Naive B cell (primary cell): ENCODE measurements at regions not wholly inside any gene's neighbourhood (a gene's known extent, or its start where the extent isn't known, plus 50 kb on each side); places are given as distances from the start of the nearest gene placed in this dataset.
"Not testable (repeated sequence)": the region's sequence is repeated elsewhere in the genome, so short reads cannot be mapped to it uniquely, and the experiment has no call there.

Source experiments
- ATAC-seq, 2 donors: fragments of 150-1000 bp; cut with Tn5 transposase; 2 replicates each; pipeline ENCODE4 v1.10.0; 2021; ENCODE audit warnings: low read depth in 2 of 2, mild to moderate bottlenecking in 2 of 2, moderate library complexity in 2 of 2
- DNase-seq: peaks from one replicate; pipeline ENCODE4 v3.0.0; 2022
- H3K27ac Mint-ChIP-seq, 6 donors: one replicate each; pipeline ENCODE4 v1.8.0; 2020 to 2022; ENCODE audit warnings: mild to moderate bottlenecking in 6 of 6, mixed read lengths in 6 of 6, moderate library complexity in 5 of 6, inconsistent platforms in 2 of 6
- H3K27me3 Mint-ChIP-seq, 3 donors: one replicate each; pipeline ENCODE4 v1.8.0; 2021 to 2022; ENCODE audit warnings: mixed read lengths in 3 of 3, mild to moderate bottlenecking in 1 of 3
- H3K36me3 Mint-ChIP-seq, 2 donors: one replicate each; pipeline ENCODE4 v1.8.0; 2020 to 2022; ENCODE audit warnings: mixed read lengths in 2 of 2, inconsistent platforms in 1 of 2, mild to moderate bottlenecking in 1 of 2
- H3K4me1 Mint-ChIP-seq, 3 donors: one replicate each; pipeline ENCODE4 v1.8.0; 2020 to 2022; ENCODE audit warnings: mixed read lengths in 3 of 3, inconsistent platforms in 1 of 3, mild to moderate bottlenecking in 1 of 3, moderate library complexity in 1 of 3
- H3K4me3 Mint-ChIP-seq, 8 donors: one replicate each; pipeline ENCODE4 v1.8.0; 2020 to 2022; ENCODE audit warnings: mild to moderate bottlenecking in 8 of 8, mixed read lengths in 8 of 8, moderate library complexity in 8 of 8, inconsistent platforms in 2 of 8
- H3K9me3 Mint-ChIP-seq, 7 donors: one replicate each; pipeline ENCODE4 v1.8.0; 2020 to 2022; ENCODE audit warnings: mixed read lengths in 7 of 7, mild to moderate bottlenecking in 5 of 7, inconsistent platforms in 2 of 7, moderate library complexity in 1 of 7

DNA sequence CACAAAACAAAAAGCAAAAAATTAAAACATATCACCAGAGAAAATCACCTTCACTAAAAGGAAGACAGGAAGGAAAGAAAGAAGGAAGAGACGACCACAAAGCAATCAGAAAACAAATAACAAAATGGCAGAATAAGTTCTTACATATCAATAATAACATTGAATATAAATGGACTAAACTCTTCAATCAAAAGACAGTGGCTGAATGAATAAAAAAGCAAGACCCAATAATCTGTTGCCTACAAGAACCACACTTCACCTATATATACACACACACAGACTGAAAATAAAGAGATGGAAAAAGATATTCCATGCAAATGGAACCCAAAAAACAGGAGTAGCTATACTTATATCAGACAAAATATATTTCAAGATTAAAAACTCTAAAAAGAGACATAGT is 124.5 kb downstream of the ACTL7B start:
- not testable (repeated sequence) for H3K27me3 Mint-ChIP-seq, ATAC-seq, DNase-seq, H3K4me3 Mint-ChIP-seq
- H3K27ac Mint-ChIP-seq: peak overlapping the region in 1 of 6 donors; percentile 45
- peaks cover 6 to 34% (median 28%) of the 10 kb centered on the region in 7 donors for H3K9me3 Mint-ChIP-seq
- peaks cover 0 to 11% (median 3%) of the 10 kb centered on the region in 3 donors for H3K4me1 Mint-ChIP-seq
- peaks cover 8 to 11% of the 10 kb centered on the region in 2 donors for H3K36me3 Mint-ChIP-seq

DNA sequence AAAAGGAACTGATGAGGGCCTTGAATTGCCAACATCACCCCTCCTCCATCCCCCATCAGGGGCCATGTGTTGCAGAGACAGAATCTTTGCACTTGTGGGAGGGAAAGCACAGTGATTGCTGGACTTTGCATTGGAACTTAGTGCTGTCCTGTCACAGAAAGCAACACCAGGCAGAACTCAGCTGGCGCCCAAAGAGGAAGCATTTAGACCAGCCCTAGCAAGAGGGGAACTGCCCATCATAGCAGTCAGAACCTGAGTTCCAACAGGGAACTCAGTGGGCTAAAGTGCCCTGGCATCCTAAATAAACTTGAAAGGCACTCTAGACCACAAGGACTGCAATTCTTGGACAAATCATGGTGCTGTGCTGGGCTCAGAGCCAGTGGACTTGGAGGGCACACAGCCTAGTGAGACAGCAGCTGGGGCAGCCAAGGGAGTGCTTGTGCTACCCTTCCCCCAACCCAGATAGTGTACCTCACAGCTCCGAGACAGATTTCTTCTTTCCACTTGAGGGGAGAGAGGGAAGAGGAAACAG is 128.1 kb downstream of the ACTL7B start:
- no peak for ATAC-seq
- Mint-ChIP-seq H3K9me3 (peaks cover 4 to 20% (median 18%) of the 10 kb centered on the region in 7 donors), H3K4me3 (no peak overlapping the region), H3K4me1 (peaks cover 0 to 11% (median 3%) of the 10 kb centered on the region in 3 donors), H3K36me3 (peaks cover 8 to 11% of the 10 kb centered on the region in 2 donors), H3K27me3 (no peaks in the 10 kb centered on the region), H3K27ac (peak overlapping the region in 2 of 6 donors; percentile 20 to 21)
- no peak for DNase-seq

DNA sequence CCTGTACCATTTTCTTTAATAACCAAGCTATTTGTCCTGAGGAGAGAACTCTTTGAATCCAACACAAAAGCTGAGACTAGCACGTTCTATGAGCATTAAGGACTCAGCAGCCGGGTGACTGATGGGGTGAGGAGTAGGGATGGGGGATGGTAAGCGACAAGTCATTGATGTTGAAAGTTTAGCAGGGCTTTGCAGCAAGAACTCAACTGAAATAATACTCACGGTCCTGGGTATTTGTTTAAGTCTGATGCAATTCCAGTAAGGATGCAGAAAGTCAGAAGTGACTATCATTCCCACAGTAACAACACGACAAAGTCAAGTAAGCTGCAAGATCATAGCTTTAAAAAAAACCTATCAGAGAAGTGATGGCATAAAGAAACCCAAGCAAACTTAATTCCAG is 131.1 kb downstream of the ACTL7B start:
- Mint-ChIP-seq H3K36me3 (no peaks in the 10 kb centered on the region), H3K4me1 (peaks cover 0 to 11% (median 7%) of the 10 kb centered on the region in 3 donors), H3K27me3 (peaks cover 0 to 4% (median 0%) of the 10 kb centered on the region in 3 donors), H3K27ac (no peak overlapping the region), H3K9me3 (peaks cover 0 to 6% (median 0%) of the 10 kb centered on the region in 7 donors), H3K4me3 (no peak overlapping the region)
- DNase-seq: no peak
- no peak for ATAC-seq

DNA sequence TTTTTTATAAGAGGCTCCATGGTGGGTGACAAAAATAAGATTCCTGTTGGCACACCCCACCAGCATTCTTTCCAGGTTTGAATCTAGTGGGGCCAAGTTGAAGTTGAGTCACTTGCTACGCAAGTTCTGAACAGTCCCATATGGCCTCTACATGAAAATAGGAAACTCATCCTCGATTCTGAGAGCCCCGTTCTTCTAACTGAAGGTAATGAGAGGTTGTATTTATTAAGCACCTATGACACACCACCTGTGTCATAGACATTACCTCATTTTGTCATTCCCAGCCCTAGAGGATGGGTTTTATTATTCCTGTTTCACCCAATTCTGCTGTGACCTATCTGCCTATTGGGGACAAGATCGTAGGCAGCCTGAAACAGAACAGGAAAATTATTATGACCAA is 131.7 kb downstream of the ACTL7B start:
- Mint-ChIP-seq H3K36me3 (no peaks in the 10 kb centered on the region), H3K27ac (no peak overlapping the region), H3K4me3 (no peak overlapping the region), H3K9me3 (peaks cover 0 to 2% (median 0%) of the 10 kb centered on the region in 7 donors), H3K27me3 (peaks cover 0 to 4% (median 0%) of the 10 kb centered on the region in 3 donors), H3K4me1 (peaks cover 0 to 11% (median 7%) of the 10 kb centered on the region in 3 donors)
- DNase-seq: no peak
- no peak for ATAC-seq

DNA sequence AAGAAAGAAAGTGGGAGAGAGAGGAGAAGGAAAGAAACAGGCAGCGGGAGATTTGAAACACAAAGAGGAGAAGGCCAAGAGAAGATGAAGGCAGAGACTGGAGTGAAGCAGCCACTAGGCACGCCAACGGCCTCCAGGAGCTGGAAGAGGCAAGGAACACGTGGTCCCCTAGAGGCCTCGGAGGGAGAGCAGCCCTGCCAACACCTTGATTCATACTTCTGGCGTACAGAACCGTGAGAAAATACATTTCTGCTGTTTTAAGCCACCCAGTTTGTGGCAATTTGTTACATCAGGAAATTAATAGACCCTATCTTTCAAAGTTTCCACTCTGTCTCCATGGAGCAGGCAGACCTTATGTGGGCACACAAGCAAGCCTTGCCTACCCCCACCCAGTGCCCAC is 133.4 kb downstream of the ACTL7B start:
- Mint-ChIP-seq H3K4me1 (peaks cover 0 to 4% (median 1%) of the 10 kb centered on the region in 3 donors), H3K27me3 (peaks cover 0 to 4% (median 0%) of the 10 kb centered on the region in 3 donors), H3K36me3 (peaks cover 0 to 4% of the 10 kb centered on the region in 2 donors), H3K4me3 (no peak overlapping the region), H3K27ac (peak overlapping the region in 1 of 6 donors; percentile 6), H3K9me3 (peaks cover 0 to 13% (median 4%) of the 10 kb centered on the region in 7 donors)
- DNase-seq: no peak
- no peak for ATAC-seq

DNA sequence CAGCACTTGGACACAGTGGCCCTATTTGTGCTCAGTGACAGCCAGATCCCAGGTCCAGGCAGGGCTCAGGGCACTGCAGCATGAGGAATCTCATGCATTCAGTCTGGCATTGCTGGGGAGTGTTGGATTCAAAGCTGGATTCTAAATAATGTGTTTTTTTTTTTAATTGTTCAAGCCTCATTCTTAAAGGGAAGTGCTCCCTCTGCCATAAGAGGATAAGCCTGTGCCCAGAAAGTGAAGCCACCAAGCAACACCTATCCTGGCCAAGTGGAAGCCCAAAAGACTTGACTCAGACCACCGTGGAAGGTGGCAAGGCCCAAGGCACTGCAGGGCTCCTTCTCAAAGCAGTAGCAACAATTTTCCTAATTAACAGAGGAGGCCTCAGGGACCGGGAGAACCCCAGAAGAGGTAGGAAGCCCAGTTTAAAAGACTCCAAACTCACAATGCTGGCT is 135.6 kb downstream of the ACTL7B start:
- H3K27ac Mint-ChIP-seq: no peak overlapping the region
- no peak overlapping the region for H3K4me3 Mint-ChIP-seq
- ATAC-seq (no peak), DNase-seq (no peak)
- H3K9me3 Mint-ChIP-seq: peaks cover 5 to 27% (median 20%) of the 10 kb centered on the region in 7 donors
- H3K36me3 Mint-ChIP-seq: peaks cover 0 to 16% of the 10 kb centered on the region in 2 donors
- H3K4me1 Mint-ChIP-seq: peaks cover 0 to 4% (median 0%) of the 10 kb centered on the region in 3 donors
- H3K27me3 Mint-ChIP-seq: peaks cover 0 to 4% (median 0%) of the 10 kb centered on the region in 3 donors

DNA sequence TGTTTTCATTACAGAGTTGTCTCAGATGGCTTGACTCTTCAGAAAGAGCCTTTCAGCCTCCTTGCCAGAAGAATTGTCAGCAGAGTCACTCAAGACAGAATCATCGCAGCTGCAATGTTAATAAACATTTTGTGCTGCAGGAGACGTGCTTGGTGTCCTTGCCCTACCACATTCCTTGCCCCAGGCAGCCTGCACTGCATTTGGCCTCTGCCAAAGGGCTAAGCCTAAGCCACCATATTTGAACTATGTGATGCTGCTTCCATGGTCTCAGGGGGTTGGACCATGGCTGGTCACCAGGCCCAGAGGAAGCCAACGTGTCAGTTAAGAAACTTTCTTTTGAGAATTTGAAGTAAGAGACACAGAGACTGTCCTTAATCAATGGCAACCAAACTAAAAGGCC is 145.4 kb downstream of the ACTL7B start:
- H3K27ac Mint-ChIP-seq: no peak overlapping the region
- H3K27me3 Mint-ChIP-seq: peaks cover 0 to 9% (median 8%) of the 10 kb centered on the region in 3 donors

DNA sequence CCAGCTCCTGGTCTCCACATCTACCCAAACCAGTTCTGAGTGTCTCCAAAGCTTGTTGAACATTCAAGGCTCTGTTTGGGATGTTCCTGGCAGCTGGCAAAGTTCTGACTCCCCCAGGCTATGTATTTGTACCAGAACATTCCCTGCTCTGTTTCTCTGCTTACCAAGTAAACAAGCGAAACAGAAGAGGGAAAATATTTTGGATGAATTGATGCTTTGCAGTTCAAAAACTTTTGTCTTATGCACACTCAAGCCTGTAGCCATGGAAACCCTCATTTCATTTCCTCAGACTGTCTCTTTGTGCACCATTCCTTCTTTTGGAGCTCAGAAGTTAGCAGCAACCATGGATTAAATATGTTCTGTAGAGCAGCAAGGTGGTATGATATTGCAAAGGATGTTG is 145.8 kb downstream of the ACTL7B start:
- H3K27ac Mint-ChIP-seq: no peak overlapping the region
- peaks cover 0 to 4% (median 2%) of the 10 kb centered on the region in 3 donors for H3K4me1 Mint-ChIP-seq
- peaks cover 0 to 9% (median 8%) of the 10 kb centered on the region in 3 donors for H3K27me3 Mint-ChIP-seq
- DNase-seq (no peak), ATAC-seq (no peak)
- peaks cover 0 to 5% (median 0%) of the 10 kb centered on the region in 7 donors for H3K9me3 Mint-ChIP-seq
- H3K36me3 Mint-ChIP-seq: peaks cover 0 to 16% of the 10 kb centered on the region in 2 donors
- H3K4me3 Mint-ChIP-seq: no peak overlapping the region

More for the DNA sequence above, 145.4 kb downstream of the ACTL7B start:
- no peak for ATAC-seq
- Mint-ChIP-seq H3K4me1 (peaks cover 0 to 4% (median 2%) of the 10 kb centered on the region in 3 donors), H3K9me3 (peaks cover 0 to 5% (median 1%) of the 10 kb centered on the region in 7 donors), H3K4me3 (no peak overlapping the region), H3K36me3 (peaks cover 0 to 16% of the 10 kb centered on the region in 2 donors)
- no peak for DNase-seq

DNA sequence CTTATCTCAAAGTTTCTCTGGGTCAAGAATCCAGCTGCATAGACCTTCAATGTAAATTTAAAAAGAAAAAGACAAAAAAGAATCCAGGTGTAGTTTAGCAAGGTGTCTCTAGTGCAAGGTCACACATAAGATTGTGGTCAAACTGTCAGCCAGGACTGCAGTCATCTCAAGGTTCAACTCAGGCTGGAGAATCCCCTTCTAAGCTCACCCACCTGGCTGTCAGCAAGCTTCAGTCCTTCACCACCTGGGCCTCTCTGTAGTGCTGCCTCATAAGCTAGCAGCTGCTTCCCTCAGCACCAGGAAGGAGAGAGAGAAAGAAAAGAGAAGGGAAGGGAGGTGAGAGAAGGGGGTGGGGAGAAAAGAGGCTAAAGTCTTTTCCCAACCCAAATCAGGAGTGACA is 146.7 kb downstream of the ACTL7B start:
- H3K27me3 Mint-ChIP-seq: peaks cover 0 to 8% (median 1%) of the 10 kb centered on the region in 3 donors
- H3K4me1 Mint-ChIP-seq: peaks cover 0 to 4% (median 3%) of the 10 kb centered on the region in 3 donors
- H3K36me3 Mint-ChIP-seq: peaks cover 0 to 10% of the 10 kb centered on the region in 2 donors
- ATAC-seq: no peak
- no peak overlapping the region for H3K27ac Mint-ChIP-seq
- no peak overlapping the region for H3K4me3 Mint-ChIP-seq
- DNase-seq: no peak
- peaks cover 0 to 4% (median 0%) of the 10 kb centered on the region in 7 donors for H3K9me3 Mint-ChIP-seq

DNA sequence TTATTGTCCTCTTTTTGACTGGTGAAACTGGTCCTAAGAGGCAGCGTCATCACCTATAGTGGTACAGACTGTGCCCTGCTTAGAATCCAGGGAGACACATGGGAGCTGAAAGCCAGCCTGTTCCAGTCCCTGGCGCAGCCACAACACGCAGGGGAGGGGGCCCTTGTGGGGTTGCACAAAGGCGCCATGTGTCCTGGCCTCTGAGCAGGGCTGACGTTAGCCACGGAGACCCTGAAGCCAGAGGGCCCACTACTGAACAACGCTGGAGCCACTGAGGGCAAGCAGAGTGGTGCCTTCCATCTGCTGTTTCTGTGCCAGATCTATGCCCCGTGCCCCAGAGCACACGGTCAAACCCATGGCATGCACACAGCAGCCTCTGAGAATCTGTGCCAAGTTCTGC is 147.3 kb downstream of the ACTL7B start:
- peaks cover 0 to 6% of the 10 kb centered on the region in 2 donors for H3K36me3 Mint-ChIP-seq
- no peak overlapping the region for H3K4me3 Mint-ChIP-seq
- H3K27me3 Mint-ChIP-seq: peaks cover 0 to 6% (median 0%) of the 10 kb centered on the region in 3 donors
- ATAC-seq: no peak
- H3K9me3 Mint-ChIP-seq: peaks cover 0 to 4% (median 0%) of the 10 kb centered on the region in 7 donors
- H3K4me1 Mint-ChIP-seq: peaks cover 0 to 5% (median 4%) of the 10 kb centered on the region in 3 donors
- no peak overlapping the region for H3K27ac Mint-ChIP-seq
- DNase-seq: no peak

DNA sequence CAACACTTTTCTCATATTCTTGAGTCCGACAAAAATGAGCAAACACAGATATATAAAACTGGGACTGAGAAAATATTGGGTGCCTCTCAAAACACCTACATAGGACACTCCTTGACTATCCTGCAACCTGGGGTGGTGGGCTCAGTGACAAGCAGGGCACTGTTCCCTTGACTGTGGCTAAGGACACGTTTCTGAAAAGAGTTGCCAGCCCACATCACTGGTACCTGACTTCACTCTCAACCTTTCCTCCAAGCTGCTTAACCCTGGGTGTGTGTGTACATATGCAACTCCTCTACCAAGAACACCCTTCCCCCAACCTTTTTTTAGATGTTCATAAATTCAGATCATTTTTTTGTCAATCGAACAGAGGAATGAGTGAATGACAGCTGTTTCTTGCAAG is 148.7 kb downstream of the ACTL7B start:
- peaks cover 0 to 4% (median 0%) of the 10 kb centered on the region in 3 donors for H3K4me1 Mint-ChIP-seq
- H3K27ac Mint-ChIP-seq: no peak overlapping the region
- H3K9me3 Mint-ChIP-seq: peaks cover 0 to 3% (median 0%) of the 10 kb centered on the region in 7 donors
- DNase-seq (no peak), ATAC-seq (no peak)
- H3K36me3 Mint-ChIP-seq: no peaks in the 10 kb centered on the region
- H3K27me3 Mint-ChIP-seq: no peaks in the 10 kb centered on the region
- H3K4me3 Mint-ChIP-seq: no peak overlapping the region

DNA sequence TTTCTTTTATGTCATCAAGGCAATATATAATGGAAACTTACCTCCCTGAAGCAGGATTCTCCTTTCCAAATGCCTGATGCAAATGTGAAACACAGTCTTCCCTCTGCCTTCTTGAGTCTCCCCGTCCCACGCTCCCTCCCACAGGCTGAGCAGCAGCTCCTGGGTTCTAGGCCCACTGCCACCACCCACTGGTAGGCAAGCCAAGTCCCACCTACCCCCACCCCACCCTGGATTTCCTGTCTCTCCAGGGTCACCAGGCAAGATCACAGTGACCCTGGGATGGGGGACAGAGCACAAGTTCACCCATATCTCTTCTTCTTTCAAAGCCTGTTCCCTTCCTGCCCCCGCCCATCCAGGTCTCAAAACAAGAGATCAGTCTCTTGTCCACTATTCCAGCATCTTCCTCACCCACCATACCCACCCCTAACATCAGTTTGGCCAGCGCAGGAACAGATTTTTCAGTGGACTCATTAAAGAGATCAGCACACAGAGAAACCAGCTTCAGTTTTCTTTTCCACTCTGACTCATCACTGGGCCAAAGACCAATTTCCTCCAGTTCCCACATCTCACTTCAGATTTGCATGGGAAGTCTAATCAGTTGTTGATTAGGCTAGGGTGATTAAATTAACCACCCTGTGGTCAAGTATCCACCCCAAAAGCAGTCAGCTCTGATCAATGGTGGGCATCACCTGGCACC is 151.5 kb downstream of the ACTL7B start:
- no peaks in the 10 kb centered on the region for H3K27me3 Mint-ChIP-seq
- no peak overlapping the region for H3K4me3 Mint-ChIP-seq
- peaks cover 0 to 4% (median 0%) of the 10 kb centered on the region in 3 donors for H3K4me1 Mint-ChIP-seq
- no peaks in the 10 kb centered on the region for H3K36me3 Mint-ChIP-seq
- DNase-seq (no peak), ATAC-seq (no peak)
- H3K9me3 Mint-ChIP-seq: peaks cover 0 to 3% (median 0%) of the 10 kb centered on the region in 7 donors
- H3K27ac Mint-ChIP-seq: no peak overlapping the region

DNA sequence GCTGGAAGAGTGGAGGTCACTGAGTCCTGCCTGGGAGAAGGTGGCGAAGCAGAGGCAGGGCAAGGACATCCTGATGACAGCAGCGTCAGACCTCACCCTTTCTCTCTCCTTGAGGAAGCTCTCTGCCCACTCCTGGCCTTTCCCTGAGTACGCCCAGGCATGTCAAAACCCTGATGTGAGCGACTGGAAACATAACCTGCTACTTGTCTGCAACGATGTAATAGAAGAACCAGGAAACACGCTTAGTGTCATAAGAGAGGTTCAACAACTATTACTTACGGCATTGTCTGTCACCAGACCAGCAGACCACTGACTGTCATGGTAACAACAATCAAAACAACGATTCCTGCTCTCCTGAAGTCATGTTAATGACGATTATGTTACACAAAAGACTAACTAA is 152.4 kb downstream of the ACTL7B start:
- Mint-ChIP-seq H3K36me3 (no peaks in the 10 kb centered on the region), H3K27me3 (no peaks in the 10 kb centered on the region), H3K27ac (no peak overlapping the region), H3K9me3 (peaks cover 0 to 4% (median 0%) of the 10 kb centered on the region in 7 donors), H3K4me3 (no peak overlapping the region), H3K4me1 (peaks cover 0 to 4% (median 0%) of the 10 kb centered on the region in 3 donors)
- ATAC-seq: no peak
- no peak for DNase-seq

DNA sequence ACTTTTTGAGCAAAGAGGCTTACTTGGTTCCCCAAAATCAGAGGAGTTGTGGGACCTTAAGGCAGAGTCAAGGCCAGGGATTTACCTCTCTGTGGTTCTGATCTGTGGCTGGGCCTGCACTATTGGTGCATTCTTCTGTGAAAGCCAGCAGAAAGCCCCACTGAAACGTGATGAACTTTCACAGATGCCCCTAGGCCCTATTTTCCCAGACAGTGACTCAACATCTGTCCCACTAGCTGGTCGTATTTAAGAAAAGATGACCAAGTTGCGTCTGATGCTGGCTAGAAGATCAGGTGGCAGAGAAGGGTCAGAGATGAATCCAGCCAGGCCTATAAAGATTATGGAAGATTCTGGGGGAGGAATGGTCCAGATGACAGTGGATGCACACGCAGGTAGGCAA is 153.1 kb downstream of the ACTL7B start:
- no peak for ATAC-seq
- DNase-seq: no peak
- Mint-ChIP-seq H3K27me3 (no peaks in the 10 kb centered on the region), H3K4me3 (no peak overlapping the region), H3K4me1 (peaks cover 0 to 4% (median 0%) of the 10 kb centered on the region in 3 donors), H3K27ac (no peak overlapping the region), H3K36me3 (no peaks in the 10 kb centered on the region), H3K9me3 (peaks cover 0 to 7% (median 0%) of the 10 kb centered on the region in 7 donors)
